AG08395 (cell line): ENCODE measurements at regions not wholly inside any gene's neighbourhood (a gene's known extent, or its start where the extent isn't known, plus 50 kb on each side); places are given as distances from the start of the nearest gene placed in this dataset.

Experiments
- DNase-seq: peaks from one replicate; pipeline ENCODE4 v3.0.0; 2012; ENCODE audit warnings: mixed read lengths, low spot score

GRCh38 chr4:16365036-16365569 lies 138.8 kb upstream of the TAPT1 start:
- no peak for DNase-seq

GRCh38 chr4:16360694-16361262 lies 134.5 kb upstream of the TAPT1 start:
- DNase-seq = no peak

GRCh38 chr4:16353165-16353564 lies 126.9 kb upstream of the TAPT1 start:
- DNase-seq = no peak

- DNase-seq = no peak
Observed at GRCh38 chr4:16351161-16351560, 124.9 kb upstream of the TAPT1 start.

GRCh38 chr4:16344853-16345252 lies 118.6 kb upstream of the TAPT1 start:
- DNase-seq = no peak

- DNase-seq = no peak
Observed at GRCh38 chr4:16337936-16338335, 111.7 kb upstream of the TAPT1 start.

- DNase-seq = no peak
Observed at GRCh38 chr4:16334601-16335000, 108.3 kb upstream of the TAPT1 start.

- DNase-seq = no peak
Observed at GRCh38 chr4:16329797-16330134, 103.5 kb upstream of the TAPT1 start.

GRCh38 chr4:16329125-16329796 lies 103.0 kb upstream of the TAPT1 start:
- no peak for DNase-seq

- no peak for DNase-seq
Observed at GRCh38 chr4:16322183-16322582, 95.9 kb upstream of the TAPT1 start.

GRCh38 chr4:16315456-16315855 lies 89.2 kb upstream of the TAPT1 start:
- no peak for DNase-seq

GRCh38 chr4:16310606-16311005 lies 84.3 kb upstream of the TAPT1 start:
- DNase-seq = no peak

GRCh38 chr4:16302648-16303047 lies 76.4 kb upstream of the TAPT1 start:
- DNase-seq = no peak

GRCh38 chr4:16297003-16297402 lies 70.7 kb upstream of the TAPT1 start:
- peak; percentile 7 for DNase-seq

- peak; percentile 54 for DNase-seq
Observed at GRCh38 chr4:16294455-16294854, 68.2 kb upstream of the TAPT1 start.

- DNase-seq = no peak
Observed at GRCh38 chr4:16293210-16293838, 67.1 kb upstream of the TAPT1 start.

GRCh38 chr4:16292585-16292984 lies 66.3 kb upstream of the TAPT1 start:
- DNase-seq = no peak

GRCh38 chr4:16290681-16291420 lies 64.6 kb upstream of the TAPT1 start:
- no peak for DNase-seq

- DNase-seq = peak; percentile 61
Observed at GRCh38 chr4:16289897-16290554, 63.8 kb upstream of the TAPT1 start.

- DNase-seq = no peak
Observed at GRCh38 chr4:16284050-16284449, 57.8 kb upstream of the TAPT1 start.

- no peak for DNase-seq
Observed at GRCh38 chr4:16278178-16278577, 51.9 kb upstream of the TAPT1 start.
